Caco-2 (cell line): ENCODE measurements at regions not wholly inside any gene's neighbourhood (a gene's known extent, or its start where the extent isn't known, plus 50 kb on each side); places are given as distances from the start of the nearest gene placed in this dataset.

ENCODE experiments used
- BruUV-seq: library from RNA; stranded (reverse); fragments of 400-500 nt; replicated peaks from 2 replicates; lab custom pipeline; 2021; lab: Mats Ljungman, UMichigan
- CTCF ChIA-PET: fragments of 300-600 bp; sonication (Branson Sonifier 250); formaldehyde crosslinking; loops from one replicate; lab custom pipeline; 2022; ENCODE audit warnings: antibody characterized with exemption; lab: Charles Lee
- POLR2A ChIA-PET: fragments of 300-600 bp; sonication (Branson Sonifier 250); formaldehyde crosslinking; loops from one replicate; lab custom pipeline; 2022; ENCODE audit warnings: antibody characterized with exemption; lab: Charles Lee
- DNase-seq, 2 experiments: peaks; one replicate each; pipeline versions ENCODE4 v3.0.0 to v3.0.0-alpha.2; 2020 to 2022
- H3K27me3 ChIP-seq: replicated peaks from 2 replicates; pipeline ENCODE4 v1.6.0; 2011; ENCODE audit warnings: low read length; ENCODE audit not compliant: control insufficient read depth, insufficient read depth
- H3K36me3 ChIP-seq: 2 replicates; pipeline ENCODE4 v1.5.1; 2011; ENCODE audit warnings: low read length; ENCODE audit not compliant: control insufficient read depth, insufficient read depth
- H3K4me1 ChIP-seq: fragments of 250-450 bp; sonication (Bioruptor Pico); 2 replicates; pipeline ENCODE4 v1.5.1; 2020; ENCODE audit warnings: mild to moderate bottlenecking
- H3K4me3 ChIP-seq: 2 replicates; pipeline ENCODE4 v1.5.1; 2011; ENCODE audit warnings: low read depth, mild to moderate bottlenecking, control low read depth, low read length
- H3K9me3 ChIP-seq: fragments of 250-450 bp; sonication (Bioruptor Pico); 2 replicates; pipeline ENCODE4 v1.5.1; 2020; ENCODE audit warnings: mild to moderate bottlenecking, moderate library complexity
- H3K27ac Mint-ChIP-seq: one replicate; pipeline ENCODE4 v1.8.0; 2022; ENCODE audit warnings: mixed read lengths; ENCODE audit not compliant: unreplicated experiment
- H3K27me3 Mint-ChIP-seq: one replicate; pipeline ENCODE4 v1.8.0; 2022; ENCODE audit warnings: mixed read lengths; ENCODE audit not compliant: insufficient read depth, unreplicated experiment
- H3K36me3 Mint-ChIP-seq: one replicate; pipeline ENCODE4 v1.8.0; 2022; ENCODE audit warnings: mild to moderate bottlenecking, mixed read lengths; ENCODE audit not compliant: insufficient read depth, unreplicated experiment
- H3K4me1 Mint-ChIP-seq: one replicate; pipeline ENCODE4 v1.8.0; 2022; ENCODE audit warnings: low read depth, mixed read lengths; ENCODE audit not compliant: unreplicated experiment
- H3K4me3 Mint-ChIP-seq: one replicate; pipeline ENCODE4 v1.8.0; 2022; ENCODE audit warnings: mild to moderate bottlenecking, moderate library complexity, mixed read lengths; ENCODE audit not compliant: unreplicated experiment
- H3K9me3 Mint-ChIP-seq: one replicate; pipeline ENCODE4 v1.8.0; 2022; ENCODE audit warnings: mixed read lengths; ENCODE audit not compliant: unreplicated experiment
- CTCF ChIP-seq, 2 experiments: fragments of 200-600 bp in 1 of 2; IDR thresholded peaks; 1 replicate in 1 of 2; 2 replicates in 1 of 2; pipeline versions ENCODE4 v1.5.1 to v1.8.0; 2011 to 2022; ENCODE audit warnings: antibody characterized with exemption in 1 of 2, control low read depth in 1 of 2, inconsistent platforms in 1 of 2, low read depth in 1 of 2, low read length in 1 of 2, mild to moderate bottlenecking in 1 of 2, moderate library complexity in 1 of 2; ENCODE audit not compliant: insufficient read depth in 1 of 2, severe bottlenecking in 1 of 2, unreplicated experiment in 1 of 2
- intact Hi-C: fragments of 100-400 bp; cut with micrococcal nuclease; formaldehyde crosslinking; loops from one replicate; pipeline ENCODE4 v1.10.0; 2022; ENCODE audit not compliant: unreplicated experiment

- no peak for DNase-seq
- Histone ChIP-seq H3K9me3 (no peaks in the 10 kb centered on the region), H3K4me1 (no peaks in the 10 kb centered on the region), H3K27me3 (no peaks in the 10 kb centered on the region), H3K36me3 (no peaks in the 10 kb centered on the region), H3K4me3 (no peak overlapping the region)
- ChIA-PET POLR2A (no interaction called here), CTCF (no interaction called here)
- Mint-ChIP-seq H3K4me1 (no peaks in the 10 kb centered on the region), H3K36me3 (no peaks in the 10 kb centered on the region), H3K27me3 (peaks cover 3% of the 10 kb centered on the region), H3K4me3 (no peak overlapping the region), H3K27ac (no peak overlapping the region), H3K9me3 (no peaks in the 10 kb centered on the region)
- TF ChIP-seq CTCF (IDR thresholded peaks at IDR 0.05; ENCODE audit: insufficient read depth in 1 of 2, low read depth in 1 of 2, low read length in 1 of 2, severe bottlenecking in 1 of 2, unreplicated experiment in 1 of 2): no peak
- intact Hi-C loops: no loop called here
- no TSS peak for BruUV-seq
Observed at GRCh38 chr9:86503314-86503713, 149.1 kb upstream of the TUT7 start.

GRCh38 chr9:86500667-86501435, 146.6 kb upstream of the TUT7 start:
- intact Hi-C loops: no loop called here

DNA sequence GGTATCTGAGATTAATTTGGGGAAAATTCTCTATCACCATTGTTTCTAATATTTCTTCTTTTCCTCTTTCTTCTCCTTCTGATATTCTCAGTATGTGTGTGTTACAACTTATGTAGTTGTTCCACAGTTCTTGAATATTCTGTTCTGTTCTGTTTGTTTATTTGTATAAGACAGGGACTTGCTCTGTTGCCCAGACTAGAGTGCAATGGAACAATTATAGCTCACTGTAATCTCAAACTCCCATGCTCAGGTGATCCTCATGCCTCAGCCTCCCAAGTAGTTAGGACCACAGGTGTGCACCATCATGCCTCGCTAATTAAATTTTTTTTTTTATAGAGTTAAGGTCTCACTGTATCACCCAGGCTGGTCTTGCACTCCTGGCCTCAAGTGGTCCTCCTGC, 145.8 kb upstream of the TUT7 start:
- no peaks in the 10 kb centered on the region for H3K4me1 ChIP-seq
- DNase-seq: no peak
- BruUV-seq: no TSS peak
- Mint-ChIP-seq H3K27ac (no peak overlapping the region), H3K4me1 (peaks cover 7% of the 10 kb centered on the region), H3K36me3 (no peaks in the 10 kb centered on the region), H3K9me3 (no peaks in the 10 kb centered on the region), H3K27me3 (peaks cover 3% of the 10 kb centered on the region), H3K4me3 (no peak overlapping the region)
- H3K9me3 ChIP-seq: no peaks in the 10 kb centered on the region
- H3K27me3 ChIP-seq: no peaks in the 10 kb centered on the region
- no peak overlapping the region for H3K4me3 ChIP-seq
- intact Hi-C loops: no loop called here
- no peak for TF ChIP-seq CTCF (IDR thresholded peaks at IDR 0.05; ENCODE audit: insufficient read depth in 1 of 2, low read depth in 1 of 2, low read length in 1 of 2, severe bottlenecking in 1 of 2, unreplicated experiment in 1 of 2)
- ChIA-PET CTCF (no interaction called here), POLR2A (no interaction called here)
- no peaks in the 10 kb centered on the region for H3K36me3 ChIP-seq

More at GRCh38 chr9:86500667-86501435, 146.6 kb upstream of the TUT7 start:
- DNase-seq: no peak
- TF ChIP-seq CTCF (IDR thresholded peaks at IDR 0.05; ENCODE audit: insufficient read depth in 1 of 2, low read depth in 1 of 2, low read length in 1 of 2, severe bottlenecking in 1 of 2, unreplicated experiment in 1 of 2): no peak
- ChIA-PET CTCF (no interaction called here), POLR2A (no interaction called here)
- Mint-ChIP-seq H3K9me3 (no peaks in the 10 kb centered on the region), H3K4me3 (no peak overlapping the region), H3K4me1 (no peaks in the 10 kb centered on the region), H3K36me3 (no peaks in the 10 kb centered on the region), H3K27me3 (peaks cover 3% of the 10 kb centered on the region), H3K27ac (no peak overlapping the region)
- H3K4me3 ChIP-seq: no peak overlapping the region
- H3K36me3 ChIP-seq: no peaks in the 10 kb centered on the region
- no peaks in the 10 kb centered on the region for H3K4me1 ChIP-seq
- BruUV-seq: no TSS peak
- H3K9me3 ChIP-seq: no peaks in the 10 kb centered on the region
- H3K27me3 ChIP-seq: no peaks in the 10 kb centered on the region
